Activated T-cell treated with anti-CD3 and anti-CD28 coated beads, Interleukin-2, amount 50 U/mL, for 24 hours (primary cell): ENCODE measurements at regions not wholly inside any gene's neighbourhood (a gene's known extent, or its start where the extent isn't known, plus 50 kb on each side); places are given as distances from the start of the nearest gene placed in this dataset.

Experiments
- DNase-seq: peaks from one replicate; pipeline ENCODE4 v3.0.0-alpha.2; 2020
- H3K27ac Mint-ChIP-seq: 2 replicates; pipeline ENCODE4 v1.8.0; 2020; ENCODE audit warnings: mild to moderate bottlenecking, mixed read lengths
- H3K27me3 Mint-ChIP-seq: 2 replicates; pipeline ENCODE4 v1.8.0; 2020; ENCODE audit warnings: mixed read lengths
- H3K36me3 Mint-ChIP-seq: 2 replicates; pipeline ENCODE4 v1.8.0; 2020; ENCODE audit warnings: low read depth, mixed read lengths
- H3K4me1 Mint-ChIP-seq: 2 replicates; pipeline ENCODE4 v1.8.0; 2020; ENCODE audit warnings: low read depth, mixed read lengths
- H3K4me3 Mint-ChIP-seq: 2 replicates; pipeline ENCODE4 v1.8.0; 2020; ENCODE audit warnings: mild to moderate bottlenecking, moderate library complexity, mixed read lengths
- H3K9me3 Mint-ChIP-seq: 2 replicates; pipeline ENCODE4 v1.8.0; 2020; ENCODE audit warnings: mixed read lengths

- Mint-ChIP-seq H3K4me1 (no peaks in the 10 kb centered on the region), H3K27me3 (no peaks in the 10 kb centered on the region), H3K27ac (no peak overlapping the region), H3K4me3 (no peak overlapping the region), H3K9me3 (peaks cover 14% of the 10 kb centered on the region), H3K36me3 (no peaks in the 10 kb centered on the region)
- DNase-seq = no peak
Observed at GRCh38 chr4:30875658-30876269, 155.6 kb downstream of the PCDH7 start.

- no peak for DNase-seq
- Mint-ChIP-seq H3K4me1 (no peaks in the 10 kb centered on the region), H3K36me3 (no peaks in the 10 kb centered on the region), H3K27me3 (no peaks in the 10 kb centered on the region), H3K9me3 (peaks cover 11% of the 10 kb centered on the region), H3K4me3 (no peak overlapping the region), H3K27ac (no peak overlapping the region)
Observed at GRCh38 chr4:30879855-30880598, 159.9 kb downstream of the PCDH7 start.

GRCh38 chr4:30881985-30882384 lies 161.8 kb downstream of the PCDH7 start:
- Mint-ChIP-seq H3K9me3 (peaks cover 11% of the 10 kb centered on the region), H3K27ac (no peak overlapping the region), H3K4me1 (no peaks in the 10 kb centered on the region), H3K36me3 (no peaks in the 10 kb centered on the region), H3K27me3 (no peaks in the 10 kb centered on the region), H3K4me3 (no peak overlapping the region)
- no peak for DNase-seq

GRCh38 chr4:30882443-30882842 lies 162.3 kb downstream of the PCDH7 start:
- peaks cover 11% of the 10 kb centered on the region for H3K9me3 Mint-ChIP-seq
- H3K36me3 Mint-ChIP-seq = no peaks in the 10 kb centered on the region
- H3K27ac Mint-ChIP-seq = no peak overlapping the region
- H3K27me3 Mint-ChIP-seq = no peaks in the 10 kb centered on the region
- H3K4me1 Mint-ChIP-seq = no peaks in the 10 kb centered on the region
- no peak overlapping the region for H3K4me3 Mint-ChIP-seq
- DNase-seq = no peak

DNA sequence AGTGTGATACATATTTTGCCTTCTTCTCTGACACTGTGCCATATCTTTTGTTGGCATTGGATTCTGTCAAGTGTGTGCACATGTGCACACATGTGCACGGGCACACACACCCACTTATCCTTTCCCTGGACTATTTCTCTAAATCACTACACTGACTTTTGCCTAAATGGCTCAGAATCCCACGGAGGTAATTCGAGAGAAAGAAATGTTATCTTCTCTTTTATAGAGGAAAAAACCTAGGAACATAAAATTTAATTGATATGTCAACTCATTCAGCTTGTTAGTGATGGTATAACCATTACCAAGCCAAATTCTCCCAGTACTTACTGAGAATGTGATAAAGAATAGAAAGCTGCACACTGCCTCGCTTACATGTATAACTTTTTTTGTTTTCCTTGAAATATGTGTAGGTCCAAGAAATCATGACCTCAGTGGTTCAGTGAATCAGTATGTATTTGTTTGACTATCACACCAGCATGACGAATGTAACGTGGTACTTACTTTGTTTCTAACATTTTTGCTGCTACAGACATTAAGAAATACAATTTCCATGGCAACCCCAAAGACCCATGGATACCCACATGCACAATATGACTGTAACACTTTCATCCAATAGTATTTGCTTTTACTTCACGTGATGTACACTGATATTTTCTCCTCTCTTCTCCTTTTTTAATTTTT lies 163.0 kb downstream of the PCDH7 start:
- H3K36me3 Mint-ChIP-seq = no peaks in the 10 kb centered on the region

GRCh38 chr4:30901461-30902451 lies 181.6 kb downstream of the PCDH7 start:
- Mint-ChIP-seq H3K27ac (no peak overlapping the region), H3K27me3 (no peaks in the 10 kb centered on the region), H3K9me3 (peaks cover 15% of the 10 kb centered on the region), H3K4me3 (no peak overlapping the region), H3K36me3 (no peaks in the 10 kb centered on the region), H3K4me1 (no peaks in the 10 kb centered on the region)
- no peak for DNase-seq

More for the DNA sequence above, 163.0 kb downstream of the PCDH7 start:
- Mint-ChIP-seq H3K27me3 (no peaks in the 10 kb centered on the region), H3K9me3 (peaks cover 9% of the 10 kb centered on the region), H3K4me1 (no peaks in the 10 kb centered on the region), H3K4me3 (no peak overlapping the region), H3K27ac (no peak overlapping the region)
- no peak for DNase-seq

DNA sequence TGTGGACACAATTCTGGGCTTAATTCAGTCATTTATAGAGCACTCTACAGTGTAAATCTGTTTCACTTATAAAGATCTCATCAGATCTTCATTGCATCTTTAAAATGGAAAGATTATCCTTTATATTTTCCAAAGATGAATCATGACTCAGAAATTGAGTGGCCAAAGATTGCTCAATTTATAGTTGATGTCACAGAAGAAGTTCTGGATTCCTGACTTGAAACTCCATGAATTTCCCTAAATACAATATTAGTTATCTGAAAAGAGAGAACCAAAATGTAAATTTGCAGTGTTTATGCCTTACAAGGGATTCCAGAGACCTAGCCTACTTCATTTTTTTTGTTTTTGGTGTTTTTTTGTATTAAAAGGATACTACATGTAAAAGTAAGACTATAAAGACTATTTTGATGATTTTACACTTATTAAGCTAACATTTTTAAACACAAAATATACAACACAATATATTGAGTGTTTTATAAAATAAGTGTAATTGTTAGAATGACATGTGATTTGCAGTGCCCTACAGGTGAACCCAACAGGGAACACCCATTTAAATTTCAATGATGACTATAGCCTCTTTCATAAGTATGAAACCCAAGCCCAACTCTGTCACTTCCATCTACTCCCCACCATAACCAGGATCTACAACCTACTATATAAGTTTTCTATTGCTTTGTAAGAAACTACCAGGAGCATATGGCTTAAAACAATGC lies 183.5 kb downstream of the PCDH7 start:
- no peaks in the 10 kb centered on the region for H3K36me3 Mint-ChIP-seq
- DNase-seq = no peak
- H3K9me3 Mint-ChIP-seq = peaks cover 18% of the 10 kb centered on the region
- H3K4me1 Mint-ChIP-seq = no peaks in the 10 kb centered on the region
- no peak overlapping the region for H3K27ac Mint-ChIP-seq
- no peaks in the 10 kb centered on the region for H3K27me3 Mint-ChIP-seq
- H3K4me3 Mint-ChIP-seq = no peak overlapping the region

- H3K4me1 Mint-ChIP-seq = no peaks in the 10 kb centered on the region
- H3K36me3 Mint-ChIP-seq = no peaks in the 10 kb centered on the region
- DNase-seq = no peak
- H3K27me3 Mint-ChIP-seq = no peaks in the 10 kb centered on the region
- H3K27ac Mint-ChIP-seq = no peak overlapping the region
- H3K4me3 Mint-ChIP-seq = no peak overlapping the region
- peaks cover 21% of the 10 kb centered on the region for H3K9me3 Mint-ChIP-seq
Observed at GRCh38 chr4:30904215-30904555, 184.0 kb downstream of the PCDH7 start.

- Mint-ChIP-seq H3K27ac (no peak overlapping the region), H3K36me3 (no peaks in the 10 kb centered on the region), H3K4me1 (no peaks in the 10 kb centered on the region), H3K27me3 (no peaks in the 10 kb centered on the region), H3K4me3 (no peak overlapping the region), H3K9me3 (peaks cover 23% of the 10 kb centered on the region)
- no peak for DNase-seq
Observed at GRCh38 chr4:30904588-30904987, 184.4 kb downstream of the PCDH7 start.

DNA sequence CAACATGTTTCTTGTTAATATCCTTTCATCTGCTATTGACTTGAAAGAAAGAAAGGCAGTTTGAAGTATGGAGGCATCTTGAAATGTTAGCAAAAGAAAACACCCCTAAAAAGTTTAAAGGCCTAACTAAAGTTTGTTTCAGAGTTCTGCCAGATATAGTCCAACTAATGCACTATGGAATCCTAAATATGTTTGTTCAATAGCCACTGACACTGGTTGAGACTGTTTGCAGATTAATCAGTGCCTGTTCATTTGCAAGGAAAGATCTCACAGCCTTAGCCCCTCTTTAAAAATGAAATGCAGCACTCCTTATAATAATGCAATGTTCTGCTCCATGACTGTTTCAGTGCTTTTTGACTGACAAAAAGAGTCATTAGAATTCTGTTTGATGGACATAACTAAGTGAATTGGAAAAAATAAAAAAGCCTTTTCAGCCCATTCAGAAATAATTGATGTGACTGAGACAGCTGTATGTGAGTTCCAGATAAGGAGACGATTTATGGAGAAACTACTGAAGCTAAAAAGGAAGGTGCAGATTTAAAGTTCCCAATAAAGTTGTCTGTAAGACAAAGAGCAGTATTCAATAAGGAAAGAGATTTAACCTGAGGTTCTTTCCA lies 192.0 kb downstream of the PCDH7 start:
- DNase-seq = no peak
- Mint-ChIP-seq H3K9me3 (peaks cover 22% of the 10 kb centered on the region), H3K27me3 (no peaks in the 10 kb centered on the region), H3K27ac (no peak overlapping the region), H3K4me3 (no peak overlapping the region), H3K36me3 (no peaks in the 10 kb centered on the region), H3K4me1 (no peaks in the 10 kb centered on the region)

GRCh38 chr4:30916337-30917274 lies 196.4 kb downstream of the PCDH7 start:
- no peak for DNase-seq
- Mint-ChIP-seq H3K4me1 (no peaks in the 10 kb centered on the region), H3K27me3 (no peaks in the 10 kb centered on the region), H3K36me3 (no peaks in the 10 kb centered on the region), H3K27ac (no peak overlapping the region), H3K4me3 (no peak overlapping the region), H3K9me3 (peaks cover 20% of the 10 kb centered on the region)

GRCh38 chr4:30917946-30918345 lies 197.8 kb downstream of the PCDH7 start:
- Mint-ChIP-seq H3K27me3 (no peaks in the 10 kb centered on the region), H3K27ac (no peak overlapping the region), H3K36me3 (no peaks in the 10 kb centered on the region), H3K4me1 (no peaks in the 10 kb centered on the region), H3K9me3 (peaks cover 20% of the 10 kb centered on the region), H3K4me3 (no peak overlapping the region)
- no peak for DNase-seq

DNA sequence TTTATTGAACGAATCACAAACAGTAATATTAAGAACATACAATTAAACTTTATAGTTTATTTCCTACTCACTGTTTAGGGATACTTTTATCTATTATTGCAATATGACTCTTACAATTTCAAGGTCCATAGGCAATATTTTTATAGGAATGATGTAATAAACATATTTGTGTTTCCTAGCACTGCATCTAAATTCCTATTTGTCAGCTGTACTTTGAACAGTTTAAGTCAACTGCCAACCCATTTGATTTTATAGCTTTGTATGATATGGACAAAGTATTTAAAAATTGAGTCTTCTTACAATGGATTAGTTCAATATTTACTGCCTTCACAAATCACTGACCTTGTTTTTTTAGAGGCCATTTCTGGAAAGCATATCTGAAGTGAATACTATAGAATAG lies 199.3 kb downstream of the PCDH7 start:
- no peak overlapping the region for H3K27ac Mint-ChIP-seq
- H3K9me3 Mint-ChIP-seq = peaks cover 14% of the 10 kb centered on the region
- DNase-seq = no peak
- no peaks in the 10 kb centered on the region for H3K4me1 Mint-ChIP-seq
- H3K27me3 Mint-ChIP-seq = no peaks in the 10 kb centered on the region
- H3K4me3 Mint-ChIP-seq = no peak overlapping the region
- H3K36me3 Mint-ChIP-seq = no peaks in the 10 kb centered on the region
